Hepatocyte (in vitro differentiated cells): ENCODE measurements at regions not wholly inside any gene's neighbourhood (a gene's known extent, or its start where the extent isn't known, plus 50 kb on each side); places are given as distances from the start of the nearest gene placed in this dataset.

Source experiments
- CTCF ChIP-seq: fragments of 200-600 bp; sonication (generic); IDR thresholded peaks from 2 replicates; pipeline ENCODE4 v1.5.1; 2016; ENCODE audit warnings: antibody characterized with exemption, mild to moderate bottlenecking; ENCODE audit not compliant: poor library complexity
- EZH2 ChIP-seq: fragments of 200-600 bp; sonication (generic); IDR thresholded peaks from 2 replicates; pipeline ENCODE4 v1.6.1; 2016; ENCODE audit warnings: antibody characterized with exemption, mild to moderate bottlenecking, borderline replicate concordance

GRCh38 chr2:205860181-205860580, 177.9 kb downstream of the NRP2 start:
- TF ChIP-seq CTCF, result no peak
- TF ChIP-seq EZH2, result no peak
